Activated CD8-positive, alpha-beta T cell treated with anti-CD3 and anti-CD28 coated beads for 36 hours (primary cell): ENCODE measurements at regions not wholly inside any gene's neighbourhood (a gene's known extent, or its start where the extent isn't known, plus 50 kb on each side); places are given as distances from the start of the nearest gene placed in this dataset.

ENCODE experiments used
- ATAC-seq: fragments of 200-7000 bp; cut with Tn5 transposase; one replicate; pipeline ENCODE4 v1.10.0; 2021; ENCODE audit warnings: mild to moderate bottlenecking, moderate library complexity
- CTCF ChIA-PET: fragments of 350-600 bp; sonication (Branson Sonifier 250); formaldehyde crosslinking; loops from one replicate; lab custom pipeline; 2021; ENCODE audit warnings: antibody characterized with exemption; lab: Charles Lee
- POLR2A ChIA-PET: fragments of 350-600 bp; sonication (Branson Sonifier 250); formaldehyde crosslinking; loops from one replicate; lab custom pipeline; 2021; ENCODE audit warnings: antibody characterized with exemption; lab: Charles Lee
- DNase-seq: peaks from one replicate; pipeline ENCODE4 v3.0.0-alpha.2; 2020
- H3K27ac Mint-ChIP-seq: one replicate; pipeline ENCODE4 v1.8.0; 2021; ENCODE audit warnings: mild to moderate bottlenecking, mixed read lengths
- H3K27me3 Mint-ChIP-seq: one replicate; pipeline ENCODE4 v1.8.0; 2021; ENCODE audit warnings: mixed read lengths
- H3K36me3 Mint-ChIP-seq: one replicate; pipeline ENCODE4 v1.8.0; 2021; ENCODE audit warnings: low read depth, mixed read lengths
- H3K4me1 Mint-ChIP-seq: one replicate; pipeline ENCODE4 v1.8.0; 2021; ENCODE audit warnings: low read depth, mixed read lengths
- H3K4me3 Mint-ChIP-seq: one replicate; pipeline ENCODE4 v1.8.0; 2021; ENCODE audit warnings: mild to moderate bottlenecking, moderate library complexity, mixed read lengths
- H3K9me3 Mint-ChIP-seq: one replicate; pipeline ENCODE4 v1.8.0; 2021; ENCODE audit warnings: mixed read lengths
- CTCF ChIP-seq: fragments of 200-600 bp; IDR thresholded peaks from one replicate; pipeline ENCODE4 v1.8.0; 2022; ENCODE audit warnings: antibody characterized with exemption, mild to moderate bottlenecking
- intact Hi-C: fragments of 100-400 bp; cut with micrococcal nuclease; formaldehyde crosslinking; loops from one replicate; pipeline ENCODE4 v1.10.0; 2022

GRCh38 chr5:98307811-98308210 lies 465.7 kb upstream of the RGMB start:
- H3K27ac Mint-ChIP-seq: no peak overlapping the region
- no peaks in the 10 kb centered on the region for H3K36me3 Mint-ChIP-seq
- H3K27me3 Mint-ChIP-seq: no peaks in the 10 kb centered on the region
- TF ChIP-seq CTCF: no peak
- ChIA-PET CTCF (no interaction called here), POLR2A (no interaction called here)
- H3K4me3 Mint-ChIP-seq: no peak overlapping the region
- DNase-seq: no peak
- intact Hi-C loops: no loop called here
- H3K4me1 Mint-ChIP-seq: no peaks in the 10 kb centered on the region
- no peak for ATAC-seq
- H3K9me3 Mint-ChIP-seq: no peaks in the 10 kb centered on the region

GRCh38 chr5:98308231-98308630 lies 465.2 kb upstream of the RGMB start:
- H3K27me3 Mint-ChIP-seq: no peaks in the 10 kb centered on the region
- no peaks in the 10 kb centered on the region for H3K9me3 Mint-ChIP-seq
- no peaks in the 10 kb centered on the region for H3K4me1 Mint-ChIP-seq
- TF ChIP-seq CTCF: no peak
- H3K27ac Mint-ChIP-seq: no peak overlapping the region
- POLR2A ChIA-PET: no interaction called here
- H3K36me3 Mint-ChIP-seq: no peaks in the 10 kb centered on the region
- DNase-seq (no peak), ATAC-seq (no peak)
- intact Hi-C loops: no loop called here
- CTCF ChIA-PET: interaction anchor here (0.6 kb wide), 1 partner anchor 416 kb away, joined by 3 read pairs; no protein-coding TSS in a partner anchor
- H3K4me3 Mint-ChIP-seq: no peak overlapping the region

GRCh38 chr5:98308960-98309359 lies 464.5 kb upstream of the RGMB start:
- ATAC-seq: no peak
- TF ChIP-seq CTCF: no peak
- Mint-ChIP-seq H3K9me3 (no peaks in the 10 kb centered on the region), H3K4me3 (no peak overlapping the region), H3K27ac (no peak overlapping the region), H3K4me1 (no peaks in the 10 kb centered on the region), H3K36me3 (no peaks in the 10 kb centered on the region), H3K27me3 (no peaks in the 10 kb centered on the region)
- CTCF ChIA-PET: interaction anchor here (0.6 kb wide), 1 partner anchor 416 kb away, joined by 3 read pairs; no protein-coding TSS in a partner anchor
- DNase-seq: no peak
- intact Hi-C loops: no loop called here
- POLR2A ChIA-PET: no interaction called here

GRCh38 chr5:98309785-98310598 lies 463.5 kb upstream of the RGMB start:
- Mint-ChIP-seq H3K27me3 (no peaks in the 10 kb centered on the region), H3K9me3 (no peaks in the 10 kb centered on the region), H3K36me3 (no peaks in the 10 kb centered on the region), H3K4me3 (no peak overlapping the region), H3K27ac (no peak overlapping the region), H3K4me1 (no peaks in the 10 kb centered on the region)
- DNase-seq (peak; percentile 10), ATAC-seq (peak; percentile 69)
- TF ChIP-seq CTCF: no peak
- ChIA-PET CTCF (no interaction called here), POLR2A (interaction anchor here (0.6 kb wide), 1 partner anchor 39 kb away, joined by 5 read pairs; no protein-coding TSS in a partner anchor)
- intact Hi-C loops: no loop called here

- no peak for TF ChIP-seq CTCF
- CTCF ChIA-PET: no interaction called here
- Mint-ChIP-seq H3K36me3 (no peaks in the 10 kb centered on the region), H3K9me3 (no peaks in the 10 kb centered on the region), H3K4me1 (no peaks in the 10 kb centered on the region), H3K27ac (no peak overlapping the region), H3K4me3 (no peak overlapping the region), H3K27me3 (no peaks in the 10 kb centered on the region)
- ATAC-seq (no peak), DNase-seq (no peak)
- intact Hi-C loops: no loop called here
- POLR2A ChIA-PET: no interaction called here
These were observed 459.2 kb upstream of the RGMB start for GRCh38 chr5:98314292-98314691.
